HEK293T (cell line): ENCODE measurements at regions not wholly inside any gene's neighbourhood (a gene's known extent, or its start where the extent isn't known, plus 50 kb on each side); places are given as distances from the start of the nearest gene placed in this dataset.
"Not testable (repeated sequence)": the region's sequence is repeated elsewhere in the genome, so short reads cannot be mapped to it uniquely, and the experiment has no call there.

Source experiments
- CTCF ChIA-PET: fragments of 350-600 bp; formaldehyde crosslinking; extraction: SDS; loops from one replicate; lab custom pipeline; 2021; ENCODE audit warnings: antibody characterized with exemption, inconsistent platforms; lab: Yijun Ruan, JAX
- POLR2A ChIA-PET: fragments of 350-600 bp; formaldehyde crosslinking; extraction: SDS; loops from one replicate; lab custom pipeline; 2020; ENCODE audit warnings: antibody characterized with exemption, inconsistent platforms; lab: Yijun Ruan, JAX
- DNase-seq: peaks from one replicate; pipeline ENCODE4 v3.0.0; 2012; ENCODE audit warnings: mixed read lengths; ENCODE audit errors: extremely low spot score
- ARNT ChIP-seq: fragments of 450-650 bp; IDR thresholded peaks from 2 replicates; pipeline ENCODE4 v1.6.1; 2017; ENCODE audit warnings: mild to moderate bottlenecking
- BHLHE40 ChIP-seq: fragments of 450-650 bp; IDR thresholded peaks from 2 replicates; pipeline ENCODE4 v1.6.1; 2016; ENCODE audit warnings: mild to moderate bottlenecking, moderate library complexity, borderline replicate concordance
- CTBP1 ChIP-seq: fragments of 450-650 bp; IDR thresholded peaks from 2 replicates; pipeline ENCODE4 v1.6.1; 2016; ENCODE audit warnings: borderline replicate concordance
- ELF4 ChIP-seq: fragments of 450-650 bp; IDR thresholded peaks from 2 replicates; pipeline ENCODE4 v1.6.1; 2017; ENCODE audit warnings: antibody characterized with exemption
- FOXA1 ChIP-seq: fragments of 450-650 bp; IDR thresholded peaks from 2 replicates; pipeline ENCODE4 v1.6.1; 2016; ENCODE audit warnings: mild to moderate bottlenecking
- FOXK2 ChIP-seq: fragments of 450-650 bp; IDR thresholded peaks from 2 replicates; pipeline ENCODE4 v1.6.1; 2016; ENCODE audit warnings: mild to moderate bottlenecking
- FOXM1 ChIP-seq: fragments of 450-650 bp; IDR thresholded peaks from 2 replicates; pipeline ENCODE4 v1.6.1; 2017; ENCODE audit warnings: mild to moderate bottlenecking, borderline replicate concordance
- HDGF ChIP-seq: fragments of 450-650 bp; IDR thresholded peaks from 2 replicates; pipeline ENCODE4 v1.6.1; 2017; ENCODE audit warnings: antibody characterized with exemption, borderline replicate concordance
- L3MBTL2 ChIP-seq: fragments of 450-650 bp; conservative IDR thresholded peaks from 2 replicates; pipeline ENCODE4 v1.6.1; 2016; ENCODE audit warnings: mild to moderate bottlenecking
- LEF1 ChIP-seq: fragments of 450-650 bp; IDR thresholded peaks from 2 replicates; pipeline ENCODE4 v1.6.1; 2017; ENCODE audit warnings: mild to moderate bottlenecking, borderline replicate concordance
- NFRKB ChIP-seq: fragments of 450-650 bp; IDR thresholded peaks from 2 replicates; pipeline ENCODE4 v1.6.1; 2016; ENCODE audit warnings: mild to moderate bottlenecking, moderate library complexity
- SP1 ChIP-seq: fragments of 450-650 bp; IDR thresholded peaks from 2 replicates; pipeline ENCODE4 v1.6.1; 2017
- SUZ12 ChIP-seq: fragments of 450-650 bp; IDR thresholded peaks from 2 replicates; pipeline ENCODE4 v1.6.1; 2016; ENCODE audit warnings: mild to moderate bottlenecking
- TARDBP ChIP-seq: fragments of 450-650 bp; IDR thresholded peaks from 2 replicates; pipeline ENCODE4 v1.6.1; 2016
- ZNF384 ChIP-seq: fragments of 450-650 bp; IDR thresholded peaks from 2 replicates; pipeline ENCODE4 v1.6.1; 2016
- TF ChIP-seq, protein P1 (sequence below): fragments of 450-650 bp; IDR thresholded peaks from 2 replicates; pipeline ENCODE4 v1.6.1; 2016

DNA sequence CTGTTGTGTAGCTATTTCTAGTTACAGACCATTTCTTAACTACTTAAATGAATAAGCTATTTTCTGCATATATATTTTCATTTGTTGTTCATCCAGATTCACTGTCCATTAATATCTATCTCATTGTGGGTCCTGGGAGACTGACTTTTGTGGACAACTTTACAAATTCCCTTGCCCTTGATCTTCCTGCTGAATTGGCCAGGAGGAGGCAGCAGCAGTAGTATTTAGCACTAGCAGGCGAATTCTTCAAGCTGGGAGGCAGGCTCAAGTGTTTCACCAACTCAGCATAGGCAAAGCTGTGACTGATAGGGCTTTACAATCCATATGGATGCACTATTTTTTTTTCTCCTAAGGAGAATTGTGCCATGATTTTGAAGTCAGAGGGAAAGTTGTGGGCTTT is 461.0 kb upstream of the NRG3 start:
- POLR2A ChIA-PET: no interaction called here
- TF ChIP-seq ELF4: no peak
- no peak for TF ChIP-seq LEF1
- no peak for TF ChIP-seq L3MBTL2
- no peak for TF ChIP-seq TARDBP
- TF ChIP-seq ZNF384: no peak
- no peak for TF ChIP-seq BHLHE40
- CTCF ChIA-PET: no interaction called here
- DNase-seq: peak; percentile 5

DNA sequence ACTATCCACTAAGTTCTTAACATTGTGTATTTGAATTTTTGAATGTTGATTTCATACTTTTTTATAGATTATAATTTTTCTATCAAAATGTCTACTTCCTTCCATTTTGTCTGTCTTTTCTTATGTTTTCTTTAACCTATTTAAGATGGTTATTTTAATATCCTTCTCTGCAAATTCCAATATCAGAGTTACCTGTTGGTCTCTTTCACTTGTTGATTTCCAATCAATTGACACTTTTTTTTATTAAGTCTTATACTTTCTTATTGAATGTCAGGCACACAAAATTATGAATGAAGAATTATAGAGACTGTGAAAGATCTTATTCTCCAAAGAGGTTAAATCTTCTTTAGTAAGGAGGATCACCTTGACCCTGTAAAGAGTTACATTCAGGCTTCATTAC is 448.3 kb upstream of the NRG3 start:
- ChIA-PET CTCF (no interaction called here), POLR2A (no interaction called here)
- no peak for DNase-seq
- TF ChIP-seq LEF1 (no peak), SUZ12 (no peak), L3MBTL2 (no peak), FOXA1 (no peak), ARNT (no peak), SP1 (no peak), TARDBP (no peak), FOXM1 (no peak), HDGF (no peak), ZNF384 (no peak), ELF4 (no peak), CTBP1 (no peak), FOXK2 (no peak)
- TF ChIP-seq, protein P1, sequence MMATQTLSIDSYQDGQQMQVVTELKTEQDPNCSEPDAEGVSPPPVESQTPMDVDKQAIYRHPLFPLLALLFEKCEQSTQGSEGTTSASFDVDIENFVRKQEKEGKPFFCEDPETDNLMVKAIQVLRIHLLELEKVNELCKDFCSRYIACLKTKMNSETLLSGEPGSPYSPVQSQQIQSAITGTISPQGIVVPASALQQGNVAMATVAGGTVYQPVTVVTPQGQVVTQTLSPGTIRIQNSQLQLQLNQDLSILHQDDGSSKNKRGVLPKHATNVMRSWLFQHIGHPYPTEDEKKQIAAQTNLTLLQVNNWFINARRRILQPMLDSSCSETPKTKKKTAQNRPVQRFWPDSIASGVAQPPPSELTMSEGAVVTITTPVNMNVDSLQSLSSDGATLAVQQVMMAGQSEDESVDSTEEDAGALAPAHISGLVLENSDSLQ: no peak

DNA sequence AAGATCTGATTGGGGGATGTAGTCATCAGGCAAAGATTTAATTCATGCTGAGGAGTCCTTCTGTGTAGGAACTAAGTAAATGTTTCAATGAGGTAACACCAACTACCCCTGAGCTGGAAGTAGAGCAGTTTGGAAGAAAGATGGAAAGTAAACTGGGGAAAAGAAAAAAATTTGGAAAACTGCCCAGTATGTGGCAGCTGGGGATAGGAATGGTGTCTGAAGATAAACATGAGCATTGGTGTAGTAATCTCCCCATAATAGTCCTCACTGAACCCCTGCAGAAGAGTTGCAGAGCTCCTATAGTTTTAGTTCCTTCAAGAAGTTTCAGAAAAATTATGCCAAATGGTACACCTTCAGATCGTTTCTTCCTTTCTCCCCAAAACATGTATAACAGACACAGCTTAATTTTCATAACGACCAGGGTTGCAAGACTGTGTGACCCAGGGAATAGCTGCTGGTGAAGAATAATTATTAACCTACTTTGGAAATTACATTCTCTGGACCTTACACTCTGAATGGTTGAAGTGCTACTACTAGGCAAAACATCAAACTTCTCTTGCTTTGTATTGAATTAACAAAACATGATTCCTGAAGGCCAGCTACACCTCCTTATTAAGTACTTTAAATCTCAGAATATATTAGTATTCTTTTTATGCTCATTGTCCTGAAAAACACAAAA is 446.4 kb upstream of the NRG3 start:
- no peak for DNase-seq
- no peak for TF ChIP-seq FOXM1
- TF ChIP-seq CTBP1: no peak
- no peak for TF ChIP-seq ELF4
- TF ChIP-seq ZNF384: no peak
- TF ChIP-seq, protein P1: no peak
- TF ChIP-seq FOXK2: no peak
- TF ChIP-seq LEF1: no peak
- no peak for TF ChIP-seq NFRKB
- no peak for TF ChIP-seq SUZ12
- no peak for TF ChIP-seq SP1
- TF ChIP-seq ARNT: no peak
- TF ChIP-seq L3MBTL2: no peak
- no peak for TF ChIP-seq FOXA1
- no peak for TF ChIP-seq BHLHE40
- no peak for TF ChIP-seq TARDBP
- no peak for TF ChIP-seq HDGF
- ChIA-PET POLR2A (no interaction called here), CTCF (no interaction called here)

DNA sequence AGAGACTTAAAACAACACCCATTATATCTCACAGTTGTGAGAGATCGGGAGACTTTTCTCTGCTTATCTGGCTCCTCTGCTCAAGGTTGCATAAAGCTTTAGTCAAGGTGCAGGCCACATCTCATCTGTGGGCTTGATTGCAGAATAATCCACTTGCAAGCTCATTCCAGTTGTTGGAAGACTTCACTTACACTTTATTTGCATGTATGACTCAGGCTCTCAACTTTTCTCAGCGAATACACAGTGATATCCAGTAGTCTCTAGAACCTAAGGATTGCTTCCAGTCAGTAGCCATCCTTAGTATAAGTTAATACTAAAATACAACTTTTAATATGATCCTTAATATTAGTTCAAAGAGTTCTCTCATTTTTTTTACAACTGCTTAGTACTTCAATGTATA is 435.5 kb upstream of the NRG3 start:
- no peak for TF ChIP-seq BHLHE40
- no peak for TF ChIP-seq FOXM1
- no peak for TF ChIP-seq ELF4
- TF ChIP-seq, protein P1: no peak
- no peak for TF ChIP-seq LEF1
- no peak for TF ChIP-seq NFRKB
- TF ChIP-seq CTBP1: no peak
- TF ChIP-seq HDGF: no peak
- TF ChIP-seq ZNF384: no peak
- TF ChIP-seq FOXK2: no peak
- no peak for TF ChIP-seq SP1
- no peak for TF ChIP-seq TARDBP
- no peak for TF ChIP-seq SUZ12
- CTCF ChIA-PET: no interaction called here
- POLR2A ChIA-PET: no interaction called here
- DNase-seq: no peak

DNA sequence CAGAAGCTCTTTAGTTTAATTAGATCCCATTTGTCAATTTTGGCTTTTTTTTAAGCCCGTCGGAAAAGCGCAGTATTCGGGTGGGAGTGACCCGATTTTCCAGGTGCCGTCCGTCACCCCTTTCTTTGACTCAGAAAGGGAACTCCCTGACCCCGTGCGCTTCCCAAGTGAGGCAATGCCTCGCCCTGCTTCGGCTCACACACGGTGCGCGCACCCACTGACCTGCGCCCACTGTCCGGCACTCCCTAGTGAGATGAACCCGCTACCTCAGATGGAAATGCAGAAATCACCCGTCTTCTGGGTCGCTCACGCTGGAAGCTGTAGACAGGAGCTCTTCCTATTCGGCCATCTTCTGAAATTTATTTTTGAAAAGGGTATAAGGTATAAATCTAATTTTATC is 433.4 kb upstream of the NRG3 start:
- CTCF ChIA-PET, DNase-seq, POLR2A ChIA-PET: not testable (repeated sequence)

DNA sequence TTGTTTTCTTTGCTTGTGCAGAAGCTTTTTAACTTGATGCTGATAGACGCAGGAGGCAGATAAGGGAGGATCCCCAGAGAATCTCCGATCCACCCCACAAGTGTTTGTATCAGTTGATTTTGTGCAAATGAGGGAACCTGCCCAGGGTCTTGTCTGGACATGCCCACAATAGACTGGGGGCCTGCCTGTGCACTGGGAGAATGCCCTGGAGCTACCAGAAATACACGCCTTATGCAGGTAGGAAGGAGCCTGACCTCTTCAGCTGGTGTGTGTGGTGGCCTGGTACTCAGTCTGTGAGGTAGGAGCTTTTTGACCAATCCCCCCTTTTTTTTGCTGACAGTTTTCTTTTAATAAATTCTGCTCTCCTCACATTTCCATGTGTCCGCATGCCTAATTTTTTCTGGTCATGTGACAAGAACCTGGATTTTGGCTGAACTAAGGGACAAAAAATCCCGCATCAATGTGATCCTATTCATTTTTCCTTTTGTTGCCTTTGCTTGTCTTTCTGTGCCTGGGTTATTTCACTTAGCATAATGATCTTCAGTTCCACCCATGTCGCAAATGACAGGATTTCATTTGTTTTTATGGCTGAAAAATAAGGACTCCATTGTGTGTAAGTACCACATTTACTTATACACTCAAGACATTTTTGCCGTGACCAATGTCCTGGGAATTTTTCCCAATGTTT is 430.6 kb upstream of the NRG3 start:
- DNase-seq: no peak
- CTCF ChIA-PET: no interaction called here
- TF ChIP-seq ARNT (no peak), SP1 (no peak), CTBP1 (no peak), HDGF (no peak), FOXM1 (no peak), BHLHE40 (no peak), TARDBP (no peak), L3MBTL2 (no peak), ELF4 (no peak), FOXA1 (no peak)
- TF ChIP-seq, protein P1: no peak
- POLR2A ChIA-PET: no interaction called here
